ENCODE measurements at regions not wholly inside any gene's neighbourhood (a gene's known extent, or its start where the extent isn't known, plus 50 kb on each side); places are given as distances from the start of the nearest gene placed in this dataset.
"Not testable (repeated sequence)": the region's sequence is repeated elsewhere in the genome, so short reads cannot be mapped to it uniquely, and the experiment has no call there.

GRCh38 chr5:66443462-66444130 is 152.6 kb upstream of the MAST4 start (continued):
- TF ChIP-seq SAP30 (IDR thresholded peaks at IDR 0.05; ENCODE audit: insufficient read depth, insufficient replicate concordance, low read length) = no peak
- TF ChIP-seq CHD1 (IDR thresholded peaks at IDR 0.05; ENCODE audit: low read depth, low read length) = no peak
- TF ChIP-seq SRF (IDR thresholded peaks at IDR 0.05; ENCODE audit: low read depth, low read length) = no peak
- no peak for TF ChIP-seq SP4 (IDR thresholded peaks at IDR 0.05; ENCODE audit: low read length)
- TF ChIP-seq RNF2 (IDR thresholded peaks at IDR 0.05; ENCODE audit: borderline replicate concordance, low read depth, low read length, missing control alignments, poor library complexity, severe bottlenecking) = no peak

DNA sequence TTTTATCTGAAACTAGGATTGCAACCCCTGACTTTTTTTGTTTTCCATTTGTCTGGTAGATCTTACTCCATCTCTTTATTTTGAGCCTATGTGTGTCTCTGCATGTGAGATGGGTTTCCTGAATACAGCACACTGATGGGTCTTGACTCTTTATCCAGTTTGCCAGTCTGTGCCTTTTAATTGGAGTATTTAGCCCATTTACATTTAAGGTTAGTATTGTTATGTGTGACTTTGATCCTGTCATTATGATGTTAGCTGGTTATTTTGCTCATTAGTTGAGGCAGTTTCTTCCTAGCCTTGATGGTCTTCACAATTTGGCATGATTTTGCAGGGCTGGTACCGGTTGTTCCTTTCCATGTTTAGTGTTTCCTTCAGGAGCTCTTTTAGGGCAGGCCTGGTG is 148.1 kb upstream of the MAST4 start:
- H3K27me3 ChIP-seq (replicated peaks in 1 of 4; ENCODE audit: control insufficient read depth in 3 of 4, extremely low read depth in 1 of 4, insufficient read depth in 3 of 4, low read length in 3 of 4); H3K36me3 ChIP-seq (ENCODE audit: control insufficient read depth in 2 of 4, insufficient read depth in 4 of 4, low read length in 3 of 4); H2BK12ac ChIP-seq (ENCODE audit: low read depth, low read length); H3K4me1 ChIP-seq (replicated peaks in 1 of 4; ENCODE audit: control insufficient read depth in 3 of 4, insufficient read depth in 4 of 4, low read length in 3 of 4); H2BK15ac ChIP-seq (ENCODE audit: low read length); H3K9ac ChIP-seq (replicated peaks in 1 of 4; ENCODE audit: extremely low read depth in 1 of 4, low read depth in 3 of 4, low read length in 3 of 4); H3K56ac ChIP-seq (replicated peaks; ENCODE audit: insufficient read length, low read depth, low read length); H3K79me2 ChIP-seq (ENCODE audit: control insufficient read depth in 1 of 2, insufficient read depth in 2 of 2, low read length in 2 of 2); FAIRE-seq; POLR2A ChIA-PET (ENCODE audit: partially characterized antibody); DNase-seq (ENCODE audit: low read depth in 1 of 2, low spot score in 2 of 2); H3K4me2 ChIP-seq (ENCODE audit: insufficient read depth in 1 of 2, low read depth in 2 of 2, low read length in 2 of 2); CTCF ChIA-PET (ENCODE audit: partially characterized antibody); H3K27ac ChIP-seq (ENCODE audit: low read depth, low read length); H4K20me1 ChIP-seq (replicated peaks in 1 of 2; ENCODE audit: control insufficient read depth in 1 of 2, insufficient read depth in 2 of 2, low read length in 2 of 2); H3K4ac ChIP-seq (replicated peaks; ENCODE audit: insufficient read length, low read depth, low read length); H3K23ac ChIP-seq (ENCODE audit: insufficient read length); H3K18ac ChIP-seq (ENCODE audit: extremely low read depth, low read length); H3K4me3 ChIP-seq (ENCODE audit: extremely low read depth in 1 of 4, insufficient read depth in 2 of 4, low read depth in 3 of 4, low read length in 4 of 4); H4K8ac ChIP-seq (ENCODE audit: extremely low read depth, insufficient read depth, low read length); H3K23me2 ChIP-seq (ENCODE audit: low read depth, low read length); H3K14ac ChIP-seq (ENCODE audit: insufficient read length); H4K5ac ChIP-seq (ENCODE audit: insufficient read length, low read depth, low read length); H3K79me1 ChIP-seq (ENCODE audit: low read depth, low read length); H2AFZ ChIP-seq (ENCODE audit: low read length); H4K91ac ChIP-seq (replicated peaks; ENCODE audit: insufficient read length, low read length); H2BK20ac ChIP-seq (ENCODE audit: low read length); H2BK120ac ChIP-seq (replicated peaks; ENCODE audit: low read depth, low read length); H2BK5ac ChIP-seq (ENCODE audit: low read depth, low read length); H2AK5ac ChIP-seq (ENCODE audit: low read depth, low read length): not testable (repeated sequence)
- WGBS, 2 experiments (ENCODE audit: extremely low coverage in 1 of 2, insufficient coverage in 1 of 2, insufficient read length in 1 of 2, insufficient replicate concordance in 2 of 2, low coverage in 1 of 2, low lambda C conversion rate in 2 of 2, missing lambda C conversion rate in 1 of 2) = 80% methylated on average over 1 of the region's 1 CpG; no CpG with 5 or more reads in 1 of the 2 experiments
- peaks cover 14 to 18% of the 10 kb centered on the region in 2 experiments for H3K9me3 ChIP-seq (ENCODE audit: insufficient read depth in 2 of 2, low read depth in 1 of 2, low read length in 1 of 2)
